Stimulated activated CD8-positive, alpha-beta memory T cell treated with anti-CD3 and anti-CD28 coated beads, Interleukin-12 subunit alpha, Interleukin-12 subunit beta, amount 100 ng/mL, for 24 hours (primary cell): ENCODE measurements at regions not wholly inside any gene's neighbourhood (a gene's known extent, or its start where the extent isn't known, plus 50 kb on each side); places are given as distances from the start of the nearest gene placed in this dataset.
A peak's percentile ranks its signal among the peaks of the same experiment; 100 is the strongest.

ENCODE experiments used
- DNase-seq: peaks from one replicate; pipeline ENCODE4 v3.0.0-alpha.2; 2020; ENCODE audit errors: extremely low read depth

- no peak for DNase-seq
Observed at GRCh38 chr16:87065446-87066132, 251.6 kb downstream of the C16orf95 start.

GRCh38 chr16:87066133-87067002, 250.8 kb downstream of the C16orf95 start:
- DNase-seq = no peak

GRCh38 chr16:87067003-87067556, 250.1 kb downstream of the C16orf95 start:
- no peak for DNase-seq

GRCh38 chr16:87067836-87068761, 249.1 kb downstream of the C16orf95 start:
- no peak for DNase-seq

- DNase-seq = no peak
Observed at GRCh38 chr16:87068762-87069150, 248.4 kb downstream of the C16orf95 start.

GRCh38 chr16:87070657-87071056, 246.5 kb downstream of the C16orf95 start:
- DNase-seq = no peak

- no peak for DNase-seq
Observed at GRCh38 chr16:87072101-87072500, 245.1 kb downstream of the C16orf95 start.

GRCh38 chr16:87074641-87075318, 242.4 kb downstream of the C16orf95 start:
- DNase-seq = no peak

GRCh38 chr16:87075319-87075860, 241.8 kb downstream of the C16orf95 start:
- no peak for DNase-seq

GRCh38 chr16:87076331-87076949, 240.8 kb downstream of the C16orf95 start:
- DNase-seq = no peak

- peak; percentile 5 for DNase-seq
Observed at GRCh38 chr16:87076950-87077749, 240.0 kb downstream of the C16orf95 start.

GRCh38 chr16:87077750-87078127, 239.5 kb downstream of the C16orf95 start:
- no peak for DNase-seq

- DNase-seq = no peak
Observed at GRCh38 chr16:87080571-87081167, 236.5 kb downstream of the C16orf95 start.

GRCh38 chr16:87085441-87085840, 231.8 kb downstream of the C16orf95 start:
- no peak for DNase-seq

GRCh38 chr16:87086156-87086555, 231.0 kb downstream of the C16orf95 start:
- DNase-seq = no peak

- DNase-seq = no peak
Observed at GRCh38 chr16:87086575-87086974, 230.6 kb downstream of the C16orf95 start.

GRCh38 chr16:87092958-87093357, 224.2 kb downstream of the C16orf95 start:
- DNase-seq = no peak

- no peak for DNase-seq
Observed at GRCh38 chr16:87093804-87094555, 223.2 kb downstream of the C16orf95 start.

GRCh38 chr16:87094556-87094865, 222.7 kb downstream of the C16orf95 start:
- no peak for DNase-seq
